Esophagus squamous epithelium (tissue), 5 donors: ENCODE measurements at regions not wholly inside any gene's neighbourhood (a gene's known extent, or its start where the extent isn't known, plus 50 kb on each side); places are given as distances from the start of the nearest gene placed in this dataset.
"Not testable (repeated sequence)": the region's sequence is repeated elsewhere in the genome, so short reads cannot be mapped to it uniquely, and the experiment has no call there.

Experiments
- DNase-seq: peaks from one replicate; lab custom pipeline; 2025; lab: John Stamatoyannopoulos, UW
- H3K27ac ChIP-seq, 4 donors: fragments of 200-600 bp; sonication (generic); one replicate each; pipeline ENCODE4 v1.5.1; 2016 to 2019; ENCODE audit warnings: mild to moderate bottlenecking in 1 of 4
- H3K27me3 ChIP-seq, 4 donors: fragments of 200-600 bp; sonication (generic); 1 replicate in 3 of 4; 2 replicates in 1 of 4; pipeline versions ENCODE4 v1.5.1 to v1.6.0; 2017 to 2021; ENCODE audit warnings: antibody characterized with exemption in 1 of 4
- H3K36me3 ChIP-seq, 3 donors: fragments of 200-600 bp; sonication (generic); one replicate each; pipeline ENCODE4 v1.5.1; 2016 to 2019
- H3K4me1 ChIP-seq, 3 donors: fragments of 200-600 bp; sonication (generic); one replicate each; pipeline ENCODE4 v1.5.1; 2017 to 2019
- H3K4me3 ChIP-seq, 4 donors: fragments of 200-600 bp; sonication (generic); 1 replicate in 3 of 4; 2 replicates in 1 of 4; pipeline ENCODE4 v1.5.1; 2016 to 2019; ENCODE audit warnings: mild to moderate bottlenecking in 2 of 4, moderate library complexity in 1 of 4
- H3K9me3 ChIP-seq, 3 donors: fragments of 200-600 bp; sonication (generic); one replicate each; pipeline ENCODE4 v1.5.1; 2016 to 2019
- POLR2A ChIP-seq, 4 donors: fragments of 450-650 bp; IDR thresholded peaks; one replicate each; pipeline ENCODE4 v1.6.1; 2017; ENCODE audit warnings: antibody characterized with exemption in 4 of 4, mild to moderate bottlenecking in 4 of 4, moderate library complexity in 3 of 4
- WGBS, 2 donors: methylation state at CpG; one replicate each; pipeline ENCODE4 v1.1.5; 2018; 5-methylcytosine and 5-hydroxymethylcytosine counted together
- intact Hi-C: fragments of 100-400 bp; cut with DNase I; formaldehyde crosslinking; loops from one replicate; pipeline ENCODE4 v1.15.0; 2022
- TF ChIP-seq, protein P1 (sequence below), 6 experiments: fragments of 450-650 bp in 4 of 6; fragments of 200-600 bp in 2 of 6; sonication (generic) in 2 of 6; IDR thresholded peaks; one replicate each; pipeline ENCODE4 v1.5.1; 2016 to 2019; ENCODE audit warnings: antibody characterized with exemption in 6 of 6, mild to moderate bottlenecking in 4 of 6, moderate library complexity in 4 of 6
- donor health status: DM: yes; HTN: yes; CAD: no.

DNA sequence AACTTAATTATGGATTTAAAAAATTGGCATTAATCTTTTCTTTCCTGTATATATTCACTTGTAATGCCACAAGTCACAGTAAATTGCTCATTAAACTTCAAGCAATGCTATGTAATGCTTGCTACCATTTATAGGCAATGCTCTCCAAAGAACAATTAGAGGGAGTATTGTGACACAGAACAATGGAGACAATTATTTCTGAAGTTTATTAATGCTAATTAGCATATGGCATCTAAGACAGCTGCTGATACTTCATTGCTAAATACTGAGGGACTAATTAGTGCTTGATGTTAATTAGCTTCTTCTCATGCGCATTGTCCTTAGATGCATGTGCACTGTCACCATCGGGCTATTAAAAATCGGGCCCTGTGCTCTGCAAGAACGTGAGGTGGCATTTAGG, 1012.8 kb downstream of the SOCS6 start:
- Histone ChIP-seq H3K27ac (no peak overlapping the region), H3K4me1 (no peaks in the 10 kb centered on the region), H3K36me3 (no peaks in the 10 kb centered on the region), H3K9me3 (no peaks in the 10 kb centered on the region), H3K27me3 (no peaks in the 10 kb centered on the region), H3K4me3 (no peak overlapping the region)
- DNase-seq, result no peak
- TF ChIP-seq, protein P1, sequence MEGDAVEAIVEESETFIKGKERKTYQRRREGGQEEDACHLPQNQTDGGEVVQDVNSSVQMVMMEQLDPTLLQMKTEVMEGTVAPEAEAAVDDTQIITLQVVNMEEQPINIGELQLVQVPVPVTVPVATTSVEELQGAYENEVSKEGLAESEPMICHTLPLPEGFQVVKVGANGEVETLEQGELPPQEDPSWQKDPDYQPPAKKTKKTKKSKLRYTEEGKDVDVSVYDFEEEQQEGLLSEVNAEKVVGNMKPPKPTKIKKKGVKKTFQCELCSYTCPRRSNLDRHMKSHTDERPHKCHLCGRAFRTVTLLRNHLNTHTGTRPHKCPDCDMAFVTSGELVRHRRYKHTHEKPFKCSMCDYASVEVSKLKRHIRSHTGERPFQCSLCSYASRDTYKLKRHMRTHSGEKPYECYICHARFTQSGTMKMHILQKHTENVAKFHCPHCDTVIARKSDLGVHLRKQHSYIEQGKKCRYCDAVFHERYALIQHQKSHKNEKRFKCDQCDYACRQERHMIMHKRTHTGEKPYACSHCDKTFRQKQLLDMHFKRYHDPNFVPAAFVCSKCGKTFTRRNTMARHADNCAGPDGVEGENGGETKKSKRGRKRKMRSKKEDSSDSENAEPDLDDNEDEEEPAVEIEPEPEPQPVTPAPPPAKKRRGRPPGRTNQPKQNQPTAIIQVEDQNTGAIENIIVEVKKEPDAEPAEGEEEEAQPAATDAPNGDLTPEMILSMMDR (IDR thresholded peaks at IDR 0.05), result no peak
- TF ChIP-seq POLR2A (IDR thresholded peaks at IDR 0.05), result no peak
- intact Hi-C loops, result no loop called here
- WGBS, 2 donors, result 76 to 91% methylated on average over 4 of the region's 4 CpGs

DNA sequence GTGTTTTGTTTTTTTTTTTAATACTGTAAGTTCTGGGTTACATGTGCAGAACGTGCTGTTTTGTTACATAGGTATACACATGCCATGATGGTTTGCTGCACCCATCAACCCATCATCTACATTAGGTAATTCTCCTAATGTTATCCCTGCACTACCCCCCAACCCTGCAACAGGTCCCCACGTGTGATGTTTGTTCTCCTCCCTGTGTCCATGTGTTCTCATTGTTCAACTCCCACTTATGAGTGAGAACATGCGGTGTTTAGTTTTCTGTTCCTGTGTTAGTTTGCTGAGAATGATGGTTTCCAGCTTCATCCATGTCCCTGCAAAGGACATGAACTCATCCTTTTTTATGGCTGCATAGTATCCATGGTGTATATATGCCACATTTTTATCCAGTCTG, 1005.4 kb downstream of the SOCS6 start:
- 63% methylated on average over 3 of the region's 3 CpGs for WGBS, 2 donors
- intact Hi-C loops, H3K36me3 ChIP-seq, H3K27me3 ChIP-seq, H3K4me1 ChIP-seq, DNase-seq, H3K27ac ChIP-seq, H3K9me3 ChIP-seq, H3K4me3 ChIP-seq: not testable (repeated sequence)

DNA sequence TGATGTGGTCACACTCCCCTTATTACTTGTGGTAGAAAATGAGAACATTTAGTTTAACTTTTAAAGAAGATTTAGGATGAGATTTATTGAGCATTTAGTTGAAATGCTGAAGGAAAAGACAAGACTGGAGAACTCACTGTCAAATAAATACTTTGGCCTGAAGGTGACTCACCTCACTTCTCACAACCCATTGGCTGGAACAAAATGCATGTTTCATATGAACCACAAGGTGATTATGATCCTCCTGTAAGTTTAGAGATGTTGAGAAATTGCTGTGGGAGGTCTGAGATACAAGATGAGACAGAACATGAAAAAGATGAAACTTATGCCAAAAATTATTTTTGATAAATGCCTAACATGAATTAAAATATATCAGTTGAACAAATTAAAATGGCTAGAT, 1004.5 kb downstream of the SOCS6 start:
- no peak for DNase-seq
- H3K4me1 ChIP-seq, result no peaks in the 10 kb centered on the region
- peaks cover 0 to 4% (median 0%) of the 10 kb centered on the region in 3 donors for H3K9me3 ChIP-seq
- no peaks in the 10 kb centered on the region for H3K27me3 ChIP-seq
- no peaks in the 10 kb centered on the region for H3K36me3 ChIP-seq
- no peak overlapping the region for H3K27ac ChIP-seq
- intact Hi-C loops, result no loop called here
- TF ChIP-seq POLR2A (IDR thresholded peaks at IDR 0.05), result no peak
- TF ChIP-seq, protein P1 (IDR thresholded peaks at IDR 0.05), result no peak
- no peak overlapping the region for H3K4me3 ChIP-seq

DNA sequence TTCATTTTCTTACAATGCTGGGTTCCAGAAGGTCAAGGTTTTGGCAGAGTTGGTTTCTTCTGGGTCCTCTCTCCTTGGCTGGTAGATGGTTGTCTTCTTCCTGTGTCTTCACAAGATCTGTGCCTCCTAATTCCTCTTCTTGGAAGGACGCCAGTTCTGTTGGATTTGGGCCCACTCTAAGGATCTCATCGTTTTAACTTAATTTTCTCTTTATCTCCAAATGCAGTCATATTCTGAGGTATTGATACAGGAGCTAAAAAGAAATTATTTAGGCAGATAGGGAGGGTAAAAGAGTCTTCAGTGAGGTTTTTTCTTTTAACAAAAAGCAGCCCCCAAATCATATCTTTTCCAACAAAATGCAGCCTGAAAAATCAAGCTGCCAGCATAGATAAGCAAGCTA, 998.4 kb downstream of the SOCS6 start:
- H3K27me3 ChIP-seq, result no peaks in the 10 kb centered on the region
- TF ChIP-seq POLR2A (IDR thresholded peaks at IDR 0.05), result no peak
- TF ChIP-seq, protein P1 (IDR thresholded peaks at IDR 0.05), result no peak
- no peak for DNase-seq
- H3K9me3 ChIP-seq, result peaks cover 0 to 4% (median 0%) of the 10 kb centered on the region in 3 donors
- 29 to 34% methylated on average over 2 of the region's 2 CpGs for WGBS, 2 donors
- intact Hi-C loops, result no loop called here
- H3K27ac ChIP-seq, result no peak overlapping the region
- no peaks in the 10 kb centered on the region for H3K4me1 ChIP-seq
- no peaks in the 10 kb centered on the region for H3K36me3 ChIP-seq
- H3K4me3 ChIP-seq, result no peak overlapping the region

DNA sequence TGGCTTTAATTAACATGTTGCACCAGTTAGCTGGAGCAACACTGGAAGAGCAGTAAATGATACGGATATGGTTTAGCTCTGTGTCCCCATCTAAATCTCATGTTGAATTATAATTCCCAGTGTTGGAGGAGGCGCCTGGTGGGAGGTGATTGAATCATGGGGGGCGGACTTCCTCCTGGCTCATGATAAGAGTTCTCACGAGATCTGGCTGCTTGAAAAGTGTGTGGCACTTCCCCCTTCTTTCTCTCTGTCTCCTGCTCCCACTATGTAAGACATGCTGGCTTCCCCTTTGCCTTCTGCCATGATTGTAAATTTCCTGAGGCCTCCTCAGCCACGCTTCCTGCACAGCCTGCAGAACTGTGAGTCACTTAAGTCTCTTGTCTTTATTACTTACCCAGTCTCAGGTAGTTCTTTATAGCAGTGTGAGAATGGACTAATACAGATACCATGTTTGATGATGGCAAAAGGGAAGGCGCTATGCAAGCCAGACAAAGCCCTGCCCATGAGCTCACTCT, 963.6 kb downstream of the SOCS6 start:
- Histone ChIP-seq H3K27me3 (no peaks in the 10 kb centered on the region), H3K4me1 (no peaks in the 10 kb centered on the region), H3K27ac (no peak overlapping the region), H3K36me3 (no peaks in the 10 kb centered on the region), H3K9me3 (peaks cover 0 to 3% (median 0%) of the 10 kb centered on the region in 3 donors), H3K4me3 (no peak overlapping the region)
- WGBS, 2 donors, result 60 to 62% methylated on average over 6 of the region's 6 CpGs
- no peak for TF ChIP-seq POLR2A (IDR thresholded peaks at IDR 0.05)
- intact Hi-C loops, result no loop called here
- no peak for DNase-seq

DNA sequence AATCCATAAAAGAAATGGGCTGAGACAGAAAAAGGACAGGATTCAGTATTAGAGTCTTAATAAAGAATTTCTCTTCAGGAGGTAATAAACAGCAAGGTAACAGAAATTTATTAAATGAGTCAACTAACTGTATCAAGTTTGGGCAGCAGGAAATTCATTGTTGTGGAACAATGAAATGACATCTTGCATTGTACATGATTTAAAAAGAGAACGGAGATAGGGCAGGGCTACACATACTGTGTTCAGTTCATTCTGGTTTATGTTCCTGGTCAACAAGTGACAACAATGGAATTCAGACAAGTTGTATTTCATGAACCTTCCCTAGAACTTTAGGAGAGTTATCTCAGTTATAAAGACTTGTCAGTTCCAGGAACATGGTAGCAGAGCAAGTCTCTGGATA, 961.3 kb downstream of the SOCS6 start:
- DNase-seq, result no peak
- Histone ChIP-seq H3K27me3 (no peaks in the 10 kb centered on the region), H3K36me3 (no peaks in the 10 kb centered on the region), H3K4me1 (no peaks in the 10 kb centered on the region), H3K4me3 (no peak overlapping the region), H3K9me3 (peaks cover 0 to 3% (median 0%) of the 10 kb centered on the region in 3 donors), H3K27ac (no peak overlapping the region)
- intact Hi-C loops, result no loop called here
- TF ChIP-seq, protein P1 (IDR thresholded peaks at IDR 0.05), result no peak
- no peak for TF ChIP-seq POLR2A (IDR thresholded peaks at IDR 0.05)
- WGBS, 2 donors, result 52 to 67% methylated on average over 1 of the region's 1 CpG
